B cell (primary cell): ENCODE measurements at regions not wholly inside any gene's neighbourhood (a gene's known extent, or its start where the extent isn't known, plus 50 kb on each side); places are given as distances from the start of the nearest gene placed in this dataset.

Source experiments
- ATAC-seq: fragments of 200-7000 bp; cut with Tn5 transposase; one replicate; pipeline ENCODE4 v1.10.0; 2021; ENCODE audit warnings: low read depth, mild to moderate bottlenecking, moderate number of reproducible peaks, moderate library complexity
- CTCF ChIA-PET: fragments of 350-600 bp; sonication (Branson Sonifier 250); formaldehyde crosslinking; loops from one replicate; lab custom pipeline; 2021; ENCODE audit warnings: antibody characterized with exemption, inconsistent platforms; lab: Charles Lee
- POLR2A ChIA-PET: fragments of 350-600 bp; sonication (Branson Sonifier 250); formaldehyde crosslinking; loops from one replicate; lab custom pipeline; 2021; ENCODE audit warnings: antibody characterized with exemption; lab: Charles Lee
- DNase-seq: peaks from one replicate; pipeline ENCODE4 v3.0.0; 2013
- H2AFZ ChIP-seq: 2 replicates; pipeline ENCODE4 v1.6.1; 2012; ENCODE audit warnings: mild to moderate bottlenecking, low read depth, low read length; ENCODE audit not compliant: insufficient read depth, poor library complexity, severe bottlenecking
- H3K27ac ChIP-seq, 2 donors: 1 replicate in 1 of 2; 2 replicates in 1 of 2; pipeline ENCODE4 v1.5.1; 2012 to 2013; ENCODE audit warnings: low read length in 2 of 2, mild to moderate bottlenecking in 2 of 2, moderate library complexity in 1 of 2
- H3K27me3 ChIP-seq, 4 experiments: fragments of 200-600 bp in 1 of 4; sonication (generic) in 1 of 4; replicated peaks in 1 of 4; 1 replicate in 2 of 4; 2 replicates in 2 of 4; pipeline versions ENCODE4 v1.6.1 to v1.7.0; 2013 to 2016; ENCODE audit warnings: low read length in 3 of 4, mild to moderate bottlenecking in 2 of 4, mixed read lengths in 1 of 4, moderate library complexity in 1 of 4; ENCODE audit not compliant: insufficient read depth in 4 of 4, control insufficient read depth in 3 of 4; ENCODE audit errors: control extremely low read depth in 1 of 4
- H3K36me3 ChIP-seq, 2 experiments: replicated peaks in 1 of 2; 1 replicate in 1 of 2; 2 replicates in 1 of 2; pipeline versions ENCODE4 v1.6.1 to v1.7.1; 2013; ENCODE audit warnings: low read length in 1 of 2; ENCODE audit not compliant: insufficient read depth in 2 of 2, control insufficient read depth in 1 of 2; ENCODE audit errors: control extremely low read depth in 1 of 2, extremely low read depth in 1 of 2
- H3K4me1 ChIP-seq, 2 donors: fragments of 200-600 bp in 1 of 2; sonication (generic) in 1 of 2; 1 replicate in 1 of 2; 2 replicates in 1 of 2; pipeline versions ENCODE4 v1.5.1 to v1.6.1; 2013 to 2017; ENCODE audit warnings: low read length in 2 of 2; ENCODE audit not compliant: control insufficient read depth in 2 of 2, insufficient read depth in 2 of 2
- H3K4me2 ChIP-seq: replicated peaks from 2 replicates; pipeline ENCODE3; 2012; ENCODE audit warnings: mild to moderate bottlenecking, low read depth, low read length; ENCODE audit not compliant: poor library complexity, severe bottlenecking
- H3K4me3 ChIP-seq, 5 experiments: fragments of 200-600 bp in 1 of 5; sonication (generic) in 1 of 5; 1 replicate in 3 of 5; 2 replicates in 2 of 5; pipeline versions ENCODE4 v1.5.1 to v1.7.0; 2011 to 2016; ENCODE audit warnings: low read length in 4 of 5, mild to moderate bottlenecking in 4 of 5, low read depth in 2 of 5, control low read depth in 1 of 5, moderate library complexity in 1 of 5; ENCODE audit not compliant: insufficient read depth in 1 of 5; ENCODE audit errors: control extremely low read depth in 1 of 5, extremely low read depth in 1 of 5
- H3K79me2 ChIP-seq: fragments of 200-600 bp; sonication (generic); one replicate; pipeline ENCODE4 v1.6.0; 2016; ENCODE audit warnings: low read length; ENCODE audit not compliant: control insufficient read depth, insufficient read depth
- H3K9ac ChIP-seq: fragments of 200-600 bp; sonication (generic); 2 replicates; pipeline ENCODE4 v1.6.1; 2017; ENCODE audit warnings: mild to moderate bottlenecking, low read length, moderate library complexity
- H3K9me3 ChIP-seq, 3 donors: one replicate each; pipeline versions ENCODE4 v1.6.1 to v1.7.1; 2013; ENCODE audit warnings: low read length in 2 of 3; ENCODE audit not compliant: control insufficient read depth in 2 of 3, insufficient read depth in 1 of 3; ENCODE audit errors: control extremely low read depth in 1 of 3
- H4K20me1 ChIP-seq: 2 replicates; pipeline ENCODE4 v1.6.0; 2012; ENCODE audit warnings: mild to moderate bottlenecking, low read length; ENCODE audit not compliant: insufficient read depth, control insufficient read depth, poor library complexity, severe bottlenecking
- H3K27ac Mint-ChIP-seq: one replicate; pipeline ENCODE4 v1.8.0; 2021; ENCODE audit warnings: mixed read lengths
- H3K27me3 Mint-ChIP-seq: one replicate; pipeline ENCODE4 v1.8.0; 2021; ENCODE audit warnings: mixed read lengths
- H3K4me1 Mint-ChIP-seq: one replicate; pipeline ENCODE4 v1.8.0; 2021; ENCODE audit warnings: mixed read lengths
- H3K4me3 Mint-ChIP-seq: one replicate; pipeline ENCODE4 v1.8.0; 2021; ENCODE audit warnings: mixed read lengths
- H3K9me3 Mint-ChIP-seq: one replicate; pipeline ENCODE4 v1.8.0; 2022; ENCODE audit warnings: mixed read lengths; ENCODE audit not compliant: insufficient read depth
- CTCF ChIP-seq: fragments of 200-600 bp; IDR thresholded peaks from one replicate; pipeline ENCODE4 v1.8.0; 2022; ENCODE audit warnings: antibody characterized with exemption, mild to moderate bottlenecking
- EZH2 ChIP-seq: IDR thresholded peaks from 2 replicates; pipeline ENCODE4 v1.6.1; 2012; ENCODE audit warnings: borderline replicate concordance, low read depth, mild to moderate bottlenecking, moderate library complexity, low read length; ENCODE audit not compliant: insufficient read depth, poor library complexity, severe bottlenecking
- WGBS: methylation state at CpG from one replicate; pipeline ENCODE4 v1.1.5; 2013; ENCODE audit warnings: missing lambda C conversion rate; ENCODE audit not compliant: insufficient coverage; 5-methylcytosine and 5-hydroxymethylcytosine counted together
- intact Hi-C: fragments of 100-400 bp; cut with micrococcal nuclease; formaldehyde crosslinking; loops from one replicate; pipeline ENCODE4 v1.10.0; 2022

GRCh38 chr2:228697456-228697855 lies 516.0 kb upstream of the SPHKAP start:
- H3K36me3 ChIP-seq, result no peaks in the 10 kb centered on the region
- ChIA-PET POLR2A (no interaction called here), CTCF (no interaction called here)
- no peaks in the 10 kb centered on the region for H3K27me3 Mint-ChIP-seq
- no peak overlapping the region for H3K4me2 ChIP-seq
- H3K4me1 Mint-ChIP-seq, result no peaks in the 10 kb centered on the region
- no peaks in the 10 kb centered on the region for H3K79me2 ChIP-seq
- WGBS, result 100% methylated on average over 1 of the region's 3 CpGs
- no peak overlapping the region for H3K27ac Mint-ChIP-seq
- H4K20me1 ChIP-seq, result no peaks in the 10 kb centered on the region
- no peaks in the 10 kb centered on the region for H3K27me3 ChIP-seq
- no peak overlapping the region for H3K4me3 ChIP-seq
- no peak for DNase-seq
- intact Hi-C loops, result no loop called here
- H3K9me3 ChIP-seq, result no peaks in the 10 kb centered on the region
- no peak overlapping the region for H2AFZ ChIP-seq
- TF ChIP-seq CTCF (no peak), EZH2 (no peak)
- H3K4me1 ChIP-seq, result no peaks in the 10 kb centered on the region
- peaks cover 7% of the 10 kb centered on the region for H3K9me3 Mint-ChIP-seq
- H3K4me3 Mint-ChIP-seq, result no peak overlapping the region
- ATAC-seq, result no peak
- H3K9ac ChIP-seq, result no peak overlapping the region
- no peak overlapping the region for H3K27ac ChIP-seq

- WGBS, result 78% methylated on average over 6 of the region's 7 CpGs
Observed at GRCh38 chr2:228690681-228691080, 509.2 kb upstream of the SPHKAP start.

More at GRCh38 chr2:228690681-228691080, 509.2 kb upstream of the SPHKAP start:
- Histone ChIP-seq H4K20me1 (no peaks in the 10 kb centered on the region), H3K9me3 (peaks cover 0 to 9% (median 0%) of the 10 kb centered on the region in 3 donors), H3K4me1 (no peaks in the 10 kb centered on the region), H3K27ac (no peak overlapping the region), H3K36me3 (no peaks in the 10 kb centered on the region), H3K4me3 (no peak overlapping the region), H3K79me2 (no peaks in the 10 kb centered on the region), H3K27me3 (no peaks in the 10 kb centered on the region), H2AFZ (no peak overlapping the region), H3K9ac (no peak overlapping the region), H3K4me2 (no peak overlapping the region)
- no peak overlapping the region for H3K27ac Mint-ChIP-seq
- H3K27me3 Mint-ChIP-seq, result no peaks in the 10 kb centered on the region
- ChIA-PET CTCF (no interaction called here), POLR2A (no interaction called here)
- H3K4me3 Mint-ChIP-seq, result no peak overlapping the region
- no peak for DNase-seq
- H3K4me1 Mint-ChIP-seq, result no peaks in the 10 kb centered on the region
- ATAC-seq, result no peak
- TF ChIP-seq EZH2, result no peak
- no peak for TF ChIP-seq CTCF
- H3K9me3 Mint-ChIP-seq, result peaks cover 2% of the 10 kb centered on the region
- intact Hi-C loops, result no loop called here
